AG10803 (cell line): ENCODE measurements at regions not wholly inside any gene's neighbourhood (a gene's known extent, or its start where the extent isn't known, plus 50 kb on each side); places are given as distances from the start of the nearest gene placed in this dataset.

Source experiments
- DNase-seq: peaks from one replicate; pipeline ENCODE4 v3.0.0; 2010; ENCODE audit warnings: low read depth
- H3K4me3 ChIP-seq: 2 replicates; pipeline ENCODE4 v1.5.1; 2011; ENCODE audit warnings: mild to moderate bottlenecking, low read length, control low read depth
- CTCF ChIP-seq: conservative IDR thresholded peaks from 2 replicates; pipeline ENCODE4 v1.5.1; 2011; ENCODE audit warnings: mild to moderate bottlenecking, low read length, control low read depth, inconsistent platforms

DNA sequence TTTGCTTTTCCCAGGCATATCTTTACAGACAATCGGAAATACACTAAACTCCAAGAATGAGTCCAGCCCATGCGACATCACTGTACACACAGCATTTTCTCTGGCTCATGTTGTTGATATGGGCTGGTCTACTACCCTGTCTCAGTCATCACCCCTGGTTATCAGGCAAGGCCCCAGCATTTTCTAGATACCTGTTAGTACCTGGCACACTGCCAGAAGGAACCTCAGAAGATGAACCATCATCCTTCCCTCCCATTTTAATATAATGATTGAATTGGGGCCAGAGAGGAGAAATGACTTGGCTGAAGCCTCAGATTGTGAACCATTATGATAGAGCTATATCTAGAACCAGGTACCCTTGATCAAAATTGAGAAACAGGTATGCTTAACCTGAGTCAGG is 406.2 kb downstream of the CDH11 start:
- no peak for DNase-seq
- H3K4me3 ChIP-seq: no peak overlapping the region
- TF ChIP-seq CTCF: no peak

DNA sequence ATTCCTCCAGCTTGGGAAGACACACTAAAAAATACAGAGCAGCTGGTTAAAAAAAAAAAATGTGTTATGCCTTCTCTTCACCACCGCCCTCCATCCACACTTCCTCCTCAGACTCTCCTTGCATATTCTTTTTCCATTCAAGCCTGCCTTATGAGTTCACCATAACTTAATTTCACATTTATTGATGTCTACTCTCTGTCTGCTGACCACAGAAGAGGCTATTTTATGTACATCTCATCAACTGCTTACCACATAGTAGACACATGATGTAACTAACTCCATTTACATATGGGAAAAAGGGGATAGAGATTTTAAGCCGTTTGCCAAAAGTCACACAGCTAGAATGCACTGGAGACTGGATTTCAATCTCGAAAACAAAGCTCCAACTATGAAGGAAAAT is 409.8 kb downstream of the CDH11 start:
- H3K4me3 ChIP-seq: no peak overlapping the region
- DNase-seq: peak; percentile 5
- TF ChIP-seq CTCF: no peak

GRCh38 chr16:64711596-64711995 is 410.3 kb downstream of the CDH11 start:
- H3K4me3 ChIP-seq: no peak overlapping the region
- no peak for DNase-seq
- TF ChIP-seq CTCF: no peak

- DNase-seq: peak; percentile 53
- H3K4me3 ChIP-seq: no peak overlapping the region
- no peak for TF ChIP-seq CTCF
Observed at GRCh38 chr16:64711026-64711425, 410.8 kb downstream of the CDH11 start.

DNA sequence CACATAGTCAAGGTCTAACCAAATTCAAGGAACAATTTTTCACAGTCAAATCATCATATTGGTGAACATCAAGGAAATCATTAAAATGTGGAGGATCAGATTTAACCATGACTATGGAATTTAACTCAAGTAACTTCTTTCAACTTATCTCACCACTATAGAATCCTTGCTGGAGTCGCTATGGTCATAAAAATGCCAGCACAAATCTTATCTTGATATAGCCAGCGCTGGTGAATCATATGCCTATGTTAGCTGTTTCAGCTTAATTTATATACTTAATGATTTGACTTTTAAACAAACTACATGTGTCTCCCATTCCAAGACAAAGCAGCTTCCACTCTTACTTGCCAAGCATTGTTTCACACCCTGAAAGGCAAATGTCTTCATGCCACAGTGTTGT is 416.4 kb downstream of the CDH11 start:
- no peak overlapping the region for H3K4me3 ChIP-seq
- peak; percentile 20 for DNase-seq
- no peak for TF ChIP-seq CTCF

DNA sequence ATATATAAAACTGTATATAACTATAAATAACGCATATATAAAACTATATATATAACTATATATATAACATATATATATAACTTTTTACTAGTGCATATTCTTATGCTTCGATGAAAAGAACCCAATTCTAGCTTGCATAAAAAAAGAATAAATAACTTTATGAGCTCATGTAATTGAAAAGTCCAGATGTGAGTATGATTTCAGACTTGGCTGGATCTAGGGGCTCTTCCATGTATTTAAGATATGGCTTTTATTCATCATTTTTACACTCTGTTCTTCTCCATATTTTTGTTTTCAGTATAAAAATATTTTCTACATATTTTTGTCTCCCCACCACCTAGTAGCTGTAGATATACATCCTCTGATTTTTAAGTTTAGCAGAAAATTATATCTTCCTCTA is 417.5 kb downstream of the CDH11 start:
- no peak for DNase-seq
- no peak overlapping the region for H3K4me3 ChIP-seq
- no peak for TF ChIP-seq CTCF

DNA sequence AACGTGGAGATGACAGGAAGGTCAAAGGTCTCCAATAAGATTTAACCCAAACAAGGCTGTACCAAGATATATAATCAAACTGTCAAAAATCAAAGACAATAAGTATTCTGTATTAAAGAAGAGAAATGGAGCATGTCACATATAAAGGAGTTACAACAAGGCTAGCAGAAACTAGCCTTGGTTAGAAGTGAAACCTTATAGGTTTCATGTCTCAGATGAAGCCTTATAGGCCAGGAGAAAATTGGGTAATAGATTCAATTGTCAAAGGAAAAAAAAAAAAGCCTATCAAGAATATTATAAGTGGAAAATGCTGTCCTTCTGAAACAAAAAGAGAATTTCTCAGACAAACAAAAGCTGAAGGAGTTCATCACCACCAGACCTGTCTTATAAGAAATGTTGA is 419.4 kb downstream of the CDH11 start:
- no peak for TF ChIP-seq CTCF

More for the DNA sequence above, 419.4 kb downstream of the CDH11 start:
- H3K4me3 ChIP-seq: no peak overlapping the region
- no peak for DNase-seq
